Lower lobe of right lung (tissue), 2 donors: ENCODE measurements at regions not wholly inside any gene's neighbourhood (a gene's known extent, or its start where the extent isn't known, plus 50 kb on each side); places are given as distances from the start of the nearest gene placed in this dataset.

Experiments used
- ATAC-seq, 2 donors: fragments of 200-7000 bp; cut with Tn5 transposase; one replicate each; pipeline ENCODE4 v1.9.1; 2020 to 2022; ENCODE audit warnings: mild to moderate bottlenecking in 2 of 2, moderate library complexity in 2 of 2
- DNase-seq: peaks from one replicate; pipeline ENCODE4 v3.0.0-alpha.2; 2020
- H3K27ac ChIP-seq: fragments of 200-600 bp; one replicate; pipeline ENCODE4 v1.8.0; 2022
- H3K27me3 ChIP-seq: fragments of 200-600 bp; one replicate; pipeline ENCODE4 v1.8.0; 2022; ENCODE audit warnings: low read depth
- H3K36me3 ChIP-seq: fragments of 200-600 bp; one replicate; pipeline ENCODE4 v1.8.0; 2022; ENCODE audit warnings: mild to moderate bottlenecking
- H3K4me1 ChIP-seq: fragments of 200-600 bp; one replicate; pipeline ENCODE4 v1.8.0; 2022
- H3K4me3 ChIP-seq: fragments of 200-600 bp; one replicate; pipeline ENCODE4 v1.8.0; 2022; ENCODE audit warnings: mild to moderate bottlenecking
- H3K9me3 ChIP-seq: fragments of 200-600 bp; one replicate; pipeline ENCODE4 v1.8.0; 2022
- intact Hi-C: fragments of 100-400 bp; cut with DNase I; formaldehyde crosslinking; loops from one replicate; pipeline ENCODE4 v1.11.0; 2022
- TF ChIP-seq, protein P1 (sequence below): fragments of 200-600 bp; IDR thresholded peaks from one replicate; pipeline ENCODE4 v1.8.0; 2022; ENCODE audit warnings: antibody characterized with exemption, mild to moderate bottlenecking
- donor health status: DM: no; HTN: yes; CAD: no; lungs with severe emphysema.

GRCh38 chr5:145588113-145588512, 247.0 kb downstream of the PRELID2 start:
- Histone ChIP-seq H3K27me3 (no peaks in the 10 kb centered on the region), H3K36me3 (no peaks in the 10 kb centered on the region), H3K9me3 (no peaks in the 10 kb centered on the region), H3K27ac (no peak overlapping the region), H3K4me3 (no peak overlapping the region), H3K4me1 (no peaks in the 10 kb centered on the region)
- intact Hi-C loops: no loop called here
- DNase-seq: no peak
- no peak for ATAC-seq
- TF ChIP-seq, protein P1, sequence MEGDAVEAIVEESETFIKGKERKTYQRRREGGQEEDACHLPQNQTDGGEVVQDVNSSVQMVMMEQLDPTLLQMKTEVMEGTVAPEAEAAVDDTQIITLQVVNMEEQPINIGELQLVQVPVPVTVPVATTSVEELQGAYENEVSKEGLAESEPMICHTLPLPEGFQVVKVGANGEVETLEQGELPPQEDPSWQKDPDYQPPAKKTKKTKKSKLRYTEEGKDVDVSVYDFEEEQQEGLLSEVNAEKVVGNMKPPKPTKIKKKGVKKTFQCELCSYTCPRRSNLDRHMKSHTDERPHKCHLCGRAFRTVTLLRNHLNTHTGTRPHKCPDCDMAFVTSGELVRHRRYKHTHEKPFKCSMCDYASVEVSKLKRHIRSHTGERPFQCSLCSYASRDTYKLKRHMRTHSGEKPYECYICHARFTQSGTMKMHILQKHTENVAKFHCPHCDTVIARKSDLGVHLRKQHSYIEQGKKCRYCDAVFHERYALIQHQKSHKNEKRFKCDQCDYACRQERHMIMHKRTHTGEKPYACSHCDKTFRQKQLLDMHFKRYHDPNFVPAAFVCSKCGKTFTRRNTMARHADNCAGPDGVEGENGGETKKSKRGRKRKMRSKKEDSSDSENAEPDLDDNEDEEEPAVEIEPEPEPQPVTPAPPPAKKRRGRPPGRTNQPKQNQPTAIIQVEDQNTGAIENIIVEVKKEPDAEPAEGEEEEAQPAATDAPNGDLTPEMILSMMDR: no peak

GRCh38 chr5:145587710-145588109, 247.4 kb downstream of the PRELID2 start:
- Histone ChIP-seq H3K9me3 (no peaks in the 10 kb centered on the region), H3K27me3 (no peaks in the 10 kb centered on the region), H3K36me3 (no peaks in the 10 kb centered on the region), H3K4me3 (no peak overlapping the region), H3K4me1 (no peaks in the 10 kb centered on the region), H3K27ac (no peak overlapping the region)
- ATAC-seq (no peak), DNase-seq (no peak)
- intact Hi-C loops: no loop called here
- TF ChIP-seq, protein P1: no peak

- TF ChIP-seq, protein P1: no peak
- no peak overlapping the region for H3K27ac ChIP-seq
- no peaks in the 10 kb centered on the region for H3K27me3 ChIP-seq
- H3K4me3 ChIP-seq: no peak overlapping the region
- H3K4me1 ChIP-seq: no peaks in the 10 kb centered on the region
- H3K36me3 ChIP-seq: no peaks in the 10 kb centered on the region
- H3K9me3 ChIP-seq: no peaks in the 10 kb centered on the region
- intact Hi-C loops: no loop called here
- no peak for ATAC-seq
- DNase-seq: no peak
These were observed 247.9 kb downstream of the PRELID2 start for GRCh38 chr5:145587308-145587672.

GRCh38 chr5:145586661-145587307, 248.4 kb downstream of the PRELID2 start:
- intact Hi-C loops: no loop called here
- no peaks in the 10 kb centered on the region for H3K27me3 ChIP-seq
- no peak for ATAC-seq
- H3K4me3 ChIP-seq: no peak overlapping the region
- H3K36me3 ChIP-seq: no peaks in the 10 kb centered on the region
- H3K4me1 ChIP-seq: no peaks in the 10 kb centered on the region
- H3K9me3 ChIP-seq: no peaks in the 10 kb centered on the region
- no peak for DNase-seq
- TF ChIP-seq, protein P1: no peak
- H3K27ac ChIP-seq: no peak overlapping the region

DNA sequence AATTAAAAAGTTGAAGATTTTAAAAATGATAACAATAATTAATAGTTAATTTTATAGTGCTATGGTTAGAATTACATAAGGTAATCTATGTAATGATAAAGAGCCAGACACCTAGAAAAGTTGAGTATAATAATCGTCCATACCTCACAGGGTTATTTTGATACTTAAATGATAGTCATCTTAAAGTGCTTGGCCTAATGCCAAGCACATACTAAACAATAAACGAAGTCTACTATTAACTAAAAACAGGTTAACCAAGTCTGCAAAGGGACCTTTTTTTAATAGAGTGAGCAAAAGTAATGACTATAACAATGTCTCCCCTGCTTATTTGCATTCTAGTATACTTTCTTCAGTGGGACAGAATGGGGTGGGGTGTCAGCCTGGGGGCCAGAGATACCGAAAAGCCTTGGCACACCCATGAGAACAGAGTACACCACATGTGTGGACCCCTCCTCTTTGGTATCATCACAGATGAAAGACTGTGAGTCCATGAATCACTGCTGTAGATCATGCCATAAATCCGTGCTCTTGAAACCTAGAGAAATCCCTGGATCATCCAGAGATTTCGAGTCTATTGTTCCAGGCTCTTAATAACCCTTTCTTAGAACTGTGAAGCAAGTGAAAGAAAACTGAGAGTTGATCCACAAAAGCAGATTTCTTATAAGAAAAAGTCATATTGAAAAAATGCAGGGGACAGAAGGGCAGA, 249.5 kb downstream of the PRELID2 start:
- TF ChIP-seq, protein P1: no peak
- ATAC-seq: no peak

More for the DNA sequence above, 249.5 kb downstream of the PRELID2 start:
- H3K4me3 ChIP-seq: no peak overlapping the region
- no peak overlapping the region for H3K27ac ChIP-seq
- H3K36me3 ChIP-seq: no peaks in the 10 kb centered on the region
- intact Hi-C loops: no loop called here
- H3K9me3 ChIP-seq: no peaks in the 10 kb centered on the region
- no peak for DNase-seq
- H3K4me1 ChIP-seq: no peaks in the 10 kb centered on the region
- H3K27me3 ChIP-seq: no peaks in the 10 kb centered on the region
